Body of pancreas (tissue), 4 donors: ENCODE measurements at regions not wholly inside any gene's neighbourhood (a gene's known extent, or its start where the extent isn't known, plus 50 kb on each side); places are given as distances from the start of the nearest gene placed in this dataset.
"Not testable (repeated sequence)": the region's sequence is repeated elsewhere in the genome, so short reads cannot be mapped to it uniquely, and the experiment has no call there.

Source experiments
- ATAC-seq: fragments of 150-250 bp; one replicate; pipeline ENCODE4 v1.9.1; 2016
- DNase-seq, 4 donors: peaks; one replicate each; pipeline ENCODE4 v3.0.0-alpha.2; 2019
- H3K27ac ChIP-seq, 4 donors: fragments of 200-600 bp; sonication (generic); 1 replicate in 3 of 4; 2 replicates in 1 of 4; pipeline versions ENCODE4 v1.5.1 to v1.6.1; 2016 to 2019; ENCODE audit warnings: mild to moderate bottlenecking in 1 of 4, mixed read lengths in 1 of 4, moderate library complexity in 1 of 4
- H3K27me3 ChIP-seq, 2 donors: fragments of 200-600 bp; sonication (generic); one replicate each; pipeline ENCODE4 v1.6.0; 2016; ENCODE audit warnings: mild to moderate bottlenecking in 1 of 2
- H3K36me3 ChIP-seq, 2 donors: fragments of 200-600 bp; sonication (generic); replicated peaks in 1 of 2; 2 replicates each; pipeline ENCODE4 v1.5.1; 2016; ENCODE audit warnings: low read depth in 2 of 2; ENCODE audit not compliant: insufficient read depth in 1 of 2
- H3K4me1 ChIP-seq: fragments of 200-600 bp; sonication (generic); one replicate; pipeline ENCODE4 v1.6.0; 2016
- H3K4me3 ChIP-seq, 2 donors: fragments of 200-600 bp; sonication (generic); 1 replicate in 1 of 2; 2 replicates in 1 of 2; pipeline ENCODE4 v1.5.1; 2016 to 2019
- H3K9me3 ChIP-seq, 3 donors: fragments of 200-600 bp; sonication (generic); 1 replicate in 2 of 3; 2 replicates in 1 of 3; pipeline ENCODE4 v1.5.1; 2016
- CTCF ChIP-seq, 7 experiments: fragments of 450-650 bp in 4 of 7; fragments of 200-600 bp in 3 of 7; sonication (generic) in 3 of 7; IDR thresholded peaks; one replicate each; pipeline ENCODE4 v1.5.1; 2016 to 2019; ENCODE audit warnings: antibody characterized with exemption in 7 of 7
- POLR2A ChIP-seq, 3 donors: fragments of 450-650 bp; IDR thresholded peaks; one replicate each; pipeline ENCODE4 v1.6.1; 2016; ENCODE audit warnings: antibody characterized with exemption in 3 of 3, mild to moderate bottlenecking in 2 of 3
- WGBS, 2 donors: methylation state at CpG; one replicate each; pipeline ENCODE4 v1.1.5; 2017; 5-methylcytosine and 5-hydroxymethylcytosine counted together
- intact Hi-C: fragments of 100-400 bp; cut with DNase I; formaldehyde crosslinking; loops from one replicate; pipeline ENCODE4 v1.15.1; 2023

DNA sequence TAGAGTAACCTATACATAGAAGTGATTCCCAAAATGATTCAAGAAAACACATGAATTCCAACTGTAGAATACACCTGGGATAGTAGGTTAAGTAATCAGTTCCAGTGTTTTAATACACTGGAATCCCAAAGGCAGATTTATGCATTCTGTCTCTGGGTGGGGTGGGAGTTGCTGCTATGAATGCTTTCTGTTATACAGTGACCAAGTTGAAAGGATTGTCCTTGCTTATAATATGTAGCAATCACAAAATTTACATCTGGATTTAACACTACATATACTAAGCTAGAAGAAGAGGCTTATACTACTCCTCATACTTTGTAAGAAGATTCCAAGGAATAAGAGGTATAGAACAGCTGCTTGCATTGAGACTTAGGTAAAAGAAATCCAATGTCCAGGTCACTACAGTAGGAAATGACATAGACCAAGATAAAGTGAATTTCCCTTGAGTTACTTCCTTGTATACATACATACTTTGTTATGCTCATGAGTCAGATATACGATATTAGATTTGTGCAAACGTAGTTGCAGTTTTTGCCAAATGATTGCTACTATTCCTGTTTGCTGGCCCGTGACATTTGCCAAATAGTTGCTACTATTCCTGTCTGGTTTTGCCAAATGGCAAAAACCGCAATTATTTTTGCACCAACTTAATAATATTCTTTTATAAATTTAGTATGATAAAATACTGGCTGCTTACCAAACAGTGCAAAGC is 210.5 kb upstream of the DIAPH2 start:
- WGBS, 2 donors = 25 to 34% methylated on average over 4 of the region's 4 CpGs
- ATAC-seq = peak; percentile 56
- intact Hi-C loops = no loop called here

DNA sequence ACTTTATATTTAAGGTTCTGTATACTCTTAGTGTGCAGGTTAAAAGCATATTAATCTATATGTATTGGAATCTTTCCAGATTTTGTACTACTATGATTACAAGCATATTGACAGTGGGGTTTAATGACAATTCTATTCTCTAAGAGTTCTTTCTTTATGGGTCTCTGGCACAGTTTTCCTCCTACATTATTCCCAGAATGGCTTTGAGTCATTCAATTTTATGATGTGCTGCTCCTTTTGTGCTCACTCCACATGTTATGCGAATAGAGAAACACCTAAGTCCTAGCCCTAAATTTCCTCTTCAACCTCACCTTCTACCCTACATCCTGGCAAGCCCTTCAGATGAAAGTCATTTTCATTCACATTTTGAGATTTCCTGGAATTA is 209.9 kb upstream of the DIAPH2 start:
- H3K4me3 ChIP-seq = no peak overlapping the region
- H3K36me3 ChIP-seq = no peaks in the 10 kb centered on the region
- no peaks in the 10 kb centered on the region for H3K9me3 ChIP-seq
- H3K4me1 ChIP-seq = no peaks in the 10 kb centered on the region
- WGBS, 2 donors = 90 to 100% methylated on average over 1 of the region's 1 CpG
- intact Hi-C loops = no loop called here
- TF ChIP-seq CTCF (IDR thresholded peaks at IDR 0.05) (no peak), POLR2A (IDR thresholded peaks at IDR 0.05) (no peak)
- DNase-seq = no peak
- ATAC-seq = no peak
- no peaks in the 10 kb centered on the region for H3K27me3 ChIP-seq
- no peak overlapping the region for H3K27ac ChIP-seq

More for the DNA sequence above, 210.5 kb upstream of the DIAPH2 start:
- TF ChIP-seq POLR2A (IDR thresholded peaks at IDR 0.05) = no peak
- TF ChIP-seq CTCF (IDR thresholded peaks at IDR 0.05) = no peak
- Histone ChIP-seq H3K36me3 (no peaks in the 10 kb centered on the region), H3K4me3 (no peak overlapping the region), H3K27me3 (no peaks in the 10 kb centered on the region), H3K4me1 (no peaks in the 10 kb centered on the region), H3K9me3 (no peaks in the 10 kb centered on the region), H3K27ac (no peak overlapping the region)
- DNase-seq = peak in 2 of 4 donors; percentile 9 to 24

GRCh38 chrX:96480081-96480480 is 204.6 kb upstream of the DIAPH2 start:
- no peaks in the 10 kb centered on the region for H3K27me3 ChIP-seq
- no peak overlapping the region for H3K4me3 ChIP-seq
- no peak for TF ChIP-seq CTCF (IDR thresholded peaks at IDR 0.05)
- TF ChIP-seq POLR2A (IDR thresholded peaks at IDR 0.05) = no peak
- ATAC-seq (no peak), DNase-seq (no peak)
- intact Hi-C loops = no loop called here
- H3K9me3 ChIP-seq = no peaks in the 10 kb centered on the region
- H3K27ac ChIP-seq = no peak overlapping the region
- H3K4me1 ChIP-seq = no peaks in the 10 kb centered on the region
- no peaks in the 10 kb centered on the region for H3K36me3 ChIP-seq
- WGBS, 2 donors = 44 to 51% methylated on average over 5 of the region's 5 CpGs

DNA sequence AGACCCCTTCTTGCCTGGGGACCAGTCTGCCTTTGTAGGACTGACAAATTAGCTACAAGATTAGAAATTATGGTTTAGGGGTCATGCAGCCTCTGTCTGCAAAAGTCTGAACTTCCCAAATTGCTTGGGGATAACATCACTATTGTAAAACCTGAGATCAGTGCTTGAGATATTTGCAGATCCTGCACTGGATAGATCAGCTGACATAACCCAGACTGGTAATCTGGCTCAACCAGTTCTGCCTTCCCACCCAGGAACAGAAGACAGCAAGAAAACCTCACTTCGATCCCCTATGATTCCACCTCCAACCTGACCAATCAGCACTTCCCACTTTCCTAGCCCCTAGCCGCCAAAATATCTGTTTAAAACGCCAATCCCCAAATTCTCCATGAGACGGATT is 202.8 kb upstream of the DIAPH2 start:
- intact Hi-C loops = no loop called here
- Histone ChIP-seq H3K9me3 (no peaks in the 10 kb centered on the region), H3K27me3 (no peaks in the 10 kb centered on the region), H3K27ac (no peak overlapping the region), H3K4me1 (no peaks in the 10 kb centered on the region), H3K36me3 (no peaks in the 10 kb centered on the region), H3K4me3 (no peak overlapping the region)
- WGBS, 2 donors = 83 to 86% methylated on average over 4 of the region's 4 CpGs
- DNase-seq = no peak
- ATAC-seq = no peak
- no peak for TF ChIP-seq CTCF (IDR thresholded peaks at IDR 0.05)
- no peak for TF ChIP-seq POLR2A (IDR thresholded peaks at IDR 0.05)

GRCh38 chrX:96483647-96484160 is 200.9 kb upstream of the DIAPH2 start:
- ATAC-seq = no peak
- TF ChIP-seq CTCF (IDR thresholded peaks at IDR 0.05) = no peak
- TF ChIP-seq POLR2A (IDR thresholded peaks at IDR 0.05) = no peak
- WGBS, 2 donors = 83 to 94% methylated on average over 2 of the region's 2 CpGs
- DNase-seq = no peak
- Histone ChIP-seq H3K27ac (no peak overlapping the region), H3K4me3 (no peak overlapping the region), H3K4me1 (no peaks in the 10 kb centered on the region), H3K36me3 (no peaks in the 10 kb centered on the region), H3K9me3 (no peaks in the 10 kb centered on the region), H3K27me3 (no peaks in the 10 kb centered on the region)
- intact Hi-C loops = no loop called here

- intact Hi-C loops, ATAC-seq, H3K9me3 ChIP-seq, H3K4me1 ChIP-seq, H3K27ac ChIP-seq, H3K27me3 ChIP-seq, H3K4me3 ChIP-seq, H3K36me3 ChIP-seq, DNase-seq: not testable (repeated sequence)
- 70 to 77% methylated on average over 3 to 9 of the region's 11 CpGs for WGBS, 2 donors
These were observed 198.0 kb upstream of the DIAPH2 start for GRCh38 chrX:96486687-96487086.
